Neural cell (in vitro differentiated cells): ENCODE measurements at regions not wholly inside any gene's neighbourhood (a gene's known extent, or its start where the extent isn't known, plus 50 kb on each side); places are given as distances from the start of the nearest gene placed in this dataset.

Experiments used
- H2AFZ ChIP-seq: fragments of 200-600, 300-800 bp; sonication (generic), shearing (Covaris generic); 2 replicates; pipeline ENCODE4 v1.6.0; 2014; ENCODE audit warnings: low read depth, mild to moderate bottlenecking, antibody characterized with exemption, low read length, moderate library complexity
- H3F3A ChIP-seq: fragments of 200-600 bp; shearing (Covaris generic); 2 replicates; pipeline ENCODE4 v1.6.1; 2016; ENCODE audit warnings: mild to moderate bottlenecking, moderate library complexity, mixed read lengths, antibody characterized with exemption, low read length; ENCODE audit not compliant: insufficient read depth, poor library complexity, severe bottlenecking
- H3K27ac ChIP-seq: fragments of 200-600, 300-800 bp; sonication (generic), shearing (Covaris generic); 2 replicates; pipeline ENCODE4 v1.5.1; 2014; ENCODE audit warnings: mild to moderate bottlenecking, low read length, moderate library complexity
- H3K27me3 ChIP-seq: fragments of 300-800, 200-600 bp; sonication (generic), shearing (Covaris generic); 2 replicates; pipeline ENCODE4 v1.6.0; 2014; ENCODE audit warnings: mild to moderate bottlenecking, low read depth, low read length, moderate library complexity; ENCODE audit not compliant: insufficient read depth
- H3K36me3 ChIP-seq: fragments of 300-800, 200-600 bp; sonication (generic), shearing (Covaris generic); 2 replicates; pipeline ENCODE4 v1.5.1; 2014; ENCODE audit warnings: mild to moderate bottlenecking, antibody characterized with exemption, low read length, moderate library complexity; ENCODE audit not compliant: insufficient read depth
- H3K4me2 ChIP-seq: fragments of 300-800, 200-600 bp; sonication (generic), shearing (Covaris generic); 2 replicates; pipeline ENCODE4 v1.6.0; 2014; ENCODE audit warnings: mild to moderate bottlenecking, low read length
- H3K4me3 ChIP-seq: fragments of 300-800, 200-600 bp; sonication (generic), shearing (Covaris generic); 2 replicates; pipeline ENCODE4 v1.5.1; 2014; ENCODE audit warnings: mild to moderate bottlenecking, low read length, moderate library complexity
- H3K79me2 ChIP-seq: fragments of 200-600 bp; shearing (Covaris generic); replicated peaks from 2 replicates; pipeline ENCODE4 v1.6.0; 2014; ENCODE audit warnings: mild to moderate bottlenecking, low read length, moderate library complexity; ENCODE audit not compliant: insufficient read depth
- H3K9ac ChIP-seq: fragments of 300-800, 200-600 bp; sonication (generic), shearing (Covaris generic); 2 replicates; pipeline ENCODE4 v1.6.1; 2016; ENCODE audit warnings: mild to moderate bottlenecking, low read length, mixed read lengths
- H3K9me2 ChIP-seq: fragments of 200-600 bp; shearing (Covaris generic); 2 replicates; pipeline ENCODE4 v1.6.1; 2016; ENCODE audit warnings: mild to moderate bottlenecking, low read length, mixed read lengths; ENCODE audit not compliant: insufficient read depth
- H3K9me3 ChIP-seq: fragments of 200-600, 300-800 bp; sonication (generic), shearing (Covaris generic); 2 replicates; pipeline ENCODE4 v1.6.1; 2016; ENCODE audit warnings: mild to moderate bottlenecking, mixed run types, low read length, moderate library complexity, mixed read lengths
- H4K20me1 ChIP-seq: fragments of 200-600 bp; shearing (Covaris generic); 2 replicates; pipeline ENCODE4 v1.6.1; 2016; ENCODE audit warnings: mild to moderate bottlenecking, mixed run types; ENCODE audit not compliant: insufficient read depth
- EP300 ChIP-seq: fragments of 450-650 bp; conservative IDR thresholded peaks from 2 replicates; pipeline ENCODE4 v1.6.1; 2014; ENCODE audit warnings: antibody characterized with exemption, mild to moderate bottlenecking, moderate library complexity; ENCODE audit not compliant: poor library complexity, severe bottlenecking
- EZH2 ChIP-seq: fragments of 200-600, 300-800 bp; shearing (Covaris generic), sonication (generic); IDR thresholded peaks from 2 replicates; pipeline ENCODE4 v1.6.1; 2014; ENCODE audit warnings: antibody characterized with exemption, low read length, borderline replicate concordance, mild to moderate bottlenecking; ENCODE audit not compliant: insufficient read depth, poor library complexity, severe bottlenecking
- MXI1 ChIP-seq: fragments of 450-650 bp; conservative IDR thresholded peaks from 2 replicates; pipeline ENCODE4 v1.6.1; 2014; ENCODE audit warnings: antibody characterized with exemption, mild to moderate bottlenecking; ENCODE audit not compliant: poor library complexity, severe bottlenecking
- POLR2AphosphoS5 ChIP-seq: IDR thresholded peaks from 2 replicates; pipeline ENCODE4 v1.6.1; 2012
- RAD21 ChIP-seq: fragments of 450-650 bp; conservative IDR thresholded peaks from 2 replicates; pipeline ENCODE4 v1.6.1; 2014; ENCODE audit warnings: antibody characterized with exemption, mild to moderate bottlenecking, moderate library complexity
- SMC3 ChIP-seq: fragments of 450-650 bp; conservative IDR thresholded peaks from 2 replicates; pipeline ENCODE4 v1.6.1; 2014; ENCODE audit warnings: antibody characterized with exemption, mild to moderate bottlenecking, moderate library complexity; ENCODE audit not compliant: poor library complexity
- TAF1 ChIP-seq: IDR thresholded peaks from 2 replicates; pipeline ENCODE4 v1.6.1; 2012; ENCODE audit warnings: low read depth
- TF ChIP-seq, protein P1 (sequence below): fragments of 450-650 bp; IDR thresholded peaks from 2 replicates; pipeline ENCODE4 v1.5.1; 2014; ENCODE audit warnings: antibody characterized with exemption, mild to moderate bottlenecking, moderate library complexity; ENCODE audit not compliant: poor library complexity, severe bottlenecking
- TF ChIP-seq, protein P2 (sequence below): IDR thresholded peaks from 2 replicates; pipeline ENCODE4 v1.6.1; 2012; ENCODE audit warnings: borderline replicate concordance

DNA sequence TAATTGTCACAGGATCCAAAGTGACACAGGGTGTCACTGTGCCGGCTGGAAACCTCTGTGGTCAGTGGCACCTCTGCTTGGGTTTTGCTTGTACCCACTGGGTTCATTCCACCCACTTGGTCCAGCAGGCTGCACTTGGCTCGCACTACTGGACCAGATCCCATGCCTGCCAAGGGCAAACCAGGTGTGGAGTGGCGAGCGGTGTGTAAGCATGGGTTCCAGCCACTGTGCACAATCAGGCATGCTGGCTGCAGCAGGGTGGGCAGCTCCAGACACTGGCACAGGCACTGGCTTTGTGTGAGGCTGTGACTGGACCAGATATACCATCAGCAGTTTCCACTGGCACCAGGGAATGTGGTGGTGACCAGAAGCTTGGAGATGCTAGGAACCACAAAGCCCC lies 261.4 kb downstream of the KCNA4 start:
- Histone ChIP-seq H3K9me3 (no peaks in the 10 kb centered on the region), H3K9ac (no peak overlapping the region), H3K9me2 (no peaks in the 10 kb centered on the region), H3K79me2 (no peaks in the 10 kb centered on the region), H4K20me1 (no peaks in the 10 kb centered on the region), H2AFZ (no peak overlapping the region), H3K27me3 (no peaks in the 10 kb centered on the region), H3K36me3 (no peaks in the 10 kb centered on the region), H3K27ac (no peak overlapping the region), H3K4me3 (no peak overlapping the region), H3K4me2 (no peak overlapping the region), H3F3A (no peaks in the 10 kb centered on the region)
- TF ChIP-seq SMC3 (no peak), EZH2 (no peak), RAD21 (no peak)
- TF ChIP-seq, protein P1, sequence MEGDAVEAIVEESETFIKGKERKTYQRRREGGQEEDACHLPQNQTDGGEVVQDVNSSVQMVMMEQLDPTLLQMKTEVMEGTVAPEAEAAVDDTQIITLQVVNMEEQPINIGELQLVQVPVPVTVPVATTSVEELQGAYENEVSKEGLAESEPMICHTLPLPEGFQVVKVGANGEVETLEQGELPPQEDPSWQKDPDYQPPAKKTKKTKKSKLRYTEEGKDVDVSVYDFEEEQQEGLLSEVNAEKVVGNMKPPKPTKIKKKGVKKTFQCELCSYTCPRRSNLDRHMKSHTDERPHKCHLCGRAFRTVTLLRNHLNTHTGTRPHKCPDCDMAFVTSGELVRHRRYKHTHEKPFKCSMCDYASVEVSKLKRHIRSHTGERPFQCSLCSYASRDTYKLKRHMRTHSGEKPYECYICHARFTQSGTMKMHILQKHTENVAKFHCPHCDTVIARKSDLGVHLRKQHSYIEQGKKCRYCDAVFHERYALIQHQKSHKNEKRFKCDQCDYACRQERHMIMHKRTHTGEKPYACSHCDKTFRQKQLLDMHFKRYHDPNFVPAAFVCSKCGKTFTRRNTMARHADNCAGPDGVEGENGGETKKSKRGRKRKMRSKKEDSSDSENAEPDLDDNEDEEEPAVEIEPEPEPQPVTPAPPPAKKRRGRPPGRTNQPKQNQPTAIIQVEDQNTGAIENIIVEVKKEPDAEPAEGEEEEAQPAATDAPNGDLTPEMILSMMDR: no peak

DNA sequence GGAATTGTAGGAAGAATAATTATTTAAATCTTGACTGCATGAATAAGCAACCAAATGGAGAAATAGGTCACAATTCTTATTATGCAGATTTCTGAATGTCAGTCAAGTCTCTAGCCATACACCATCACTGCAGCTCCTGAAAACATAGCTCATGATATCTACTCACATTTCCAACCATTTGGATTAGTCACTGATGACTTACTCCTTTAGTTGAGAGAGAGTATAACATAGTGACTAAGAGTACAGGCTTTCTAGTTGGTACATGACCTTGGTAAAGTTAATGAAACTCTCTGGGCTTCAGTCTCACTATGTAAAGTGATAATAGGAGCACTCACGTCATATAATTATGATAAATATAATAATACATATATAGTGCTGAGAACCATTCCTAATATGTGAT lies 265.2 kb downstream of the KCNA4 start:
- no peaks in the 10 kb centered on the region for H3F3A ChIP-seq
- H3K9me2 ChIP-seq: no peaks in the 10 kb centered on the region
- H3K79me2 ChIP-seq: no peaks in the 10 kb centered on the region
- H4K20me1 ChIP-seq: no peaks in the 10 kb centered on the region
- H3K4me3 ChIP-seq: no peak overlapping the region
- H3K9me3 ChIP-seq: no peaks in the 10 kb centered on the region
- H3K9ac ChIP-seq: no peak overlapping the region
- TF ChIP-seq MXI1: no peak
- TF ChIP-seq, protein P2, sequence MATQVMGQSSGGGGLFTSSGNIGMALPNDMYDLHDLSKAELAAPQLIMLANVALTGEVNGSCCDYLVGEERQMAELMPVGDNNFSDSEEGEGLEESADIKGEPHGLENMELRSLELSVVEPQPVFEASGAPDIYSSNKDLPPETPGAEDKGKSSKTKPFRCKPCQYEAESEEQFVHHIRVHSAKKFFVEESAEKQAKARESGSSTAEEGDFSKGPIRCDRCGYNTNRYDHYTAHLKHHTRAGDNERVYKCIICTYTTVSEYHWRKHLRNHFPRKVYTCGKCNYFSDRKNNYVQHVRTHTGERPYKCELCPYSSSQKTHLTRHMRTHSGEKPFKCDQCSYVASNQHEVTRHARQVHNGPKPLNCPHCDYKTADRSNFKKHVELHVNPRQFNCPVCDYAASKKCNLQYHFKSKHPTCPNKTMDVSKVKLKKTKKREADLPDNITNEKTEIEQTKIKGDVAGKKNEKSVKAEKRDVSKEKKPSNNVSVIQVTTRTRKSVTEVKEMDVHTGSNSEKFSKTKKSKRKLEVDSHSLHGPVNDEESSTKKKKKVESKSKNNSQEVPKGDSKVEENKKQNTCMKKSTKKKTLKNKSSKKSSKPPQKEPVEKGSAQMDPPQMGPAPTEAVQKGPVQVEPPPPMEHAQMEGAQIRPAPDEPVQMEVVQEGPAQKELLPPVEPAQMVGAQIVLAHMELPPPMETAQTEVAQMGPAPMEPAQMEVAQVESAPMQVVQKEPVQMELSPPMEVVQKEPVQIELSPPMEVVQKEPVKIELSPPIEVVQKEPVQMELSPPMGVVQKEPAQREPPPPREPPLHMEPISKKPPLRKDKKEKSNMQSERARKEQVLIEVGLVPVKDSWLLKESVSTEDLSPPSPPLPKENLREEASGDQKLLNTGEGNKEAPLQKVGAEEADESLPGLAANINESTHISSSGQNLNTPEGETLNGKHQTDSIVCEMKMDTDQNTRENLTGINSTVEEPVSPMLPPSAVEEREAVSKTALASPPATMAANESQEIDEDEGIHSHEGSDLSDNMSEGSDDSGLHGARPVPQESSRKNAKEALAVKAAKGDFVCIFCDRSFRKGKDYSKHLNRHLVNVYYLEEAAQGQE: no peak
- no peak for TF ChIP-seq RAD21
- TF ChIP-seq TAF1: no peak
- TF ChIP-seq SMC3: no peak
- TF ChIP-seq, protein P1: no peak
- TF ChIP-seq POLR2AphosphoS5: no peak
- TF ChIP-seq EZH2: no peak
- TF ChIP-seq EP300: no peak
- no peak overlapping the region for H3K27ac ChIP-seq
- H2AFZ ChIP-seq: no peak overlapping the region
- no peaks in the 10 kb centered on the region for H3K27me3 ChIP-seq
- H3K36me3 ChIP-seq: no peaks in the 10 kb centered on the region
- H3K4me2 ChIP-seq: no peak overlapping the region
